ENCODE measurements at regions not wholly inside any gene's neighbourhood (a gene's known extent, or its start where the extent isn't known, plus 50 kb on each side); places are given as distances from the start of the nearest gene placed in this dataset.
"Not testable (repeated sequence)": the region's sequence is repeated elsewhere in the genome, so short reads cannot be mapped to it uniquely, and the experiment has no call there.

- not testable (repeated sequence) for TF ChIP-seq CTCF (IDR thresholded peaks at IDR 0.05); POLR2A (IDR thresholded peaks at IDR 0.05); POLR2AphosphoS5 (IDR thresholded peaks at IDR 0.05; ENCODE audit: insufficient read depth in 1 of 2, low read depth in 1 of 2)
Measured at GRCh38 chr6:145158636-145159035, 576.7 kb downstream of the EPM2A start.

Data from vagina (tissue), 2 donors.